ENCODE measurements at regions not wholly inside any gene's neighbourhood (a gene's known extent, or its start where the extent isn't known, plus 50 kb on each side); places are given as distances from the start of the nearest gene placed in this dataset.

- DNase-seq = no peak
- no peaks in the 10 kb centered on the region for H3K27me3 ChIP-seq (ENCODE audit: control insufficient read depth, insufficient read depth, low read length)
- no peak overlapping the region for H3K4me3 ChIP-seq (ENCODE audit: insufficient read depth, low read depth, low read length)
- H3K36me3 ChIP-seq (replicated peaks; ENCODE audit: control insufficient read depth, insufficient read depth, low read length) = no peaks in the 10 kb centered on the region
These were observed 724.3 kb upstream of the CXADR start for GRCh38 chr21:16788584-16788983.

- Histone ChIP-seq H3K27me3 (ENCODE audit: control insufficient read depth, insufficient read depth, low read length) (no peaks in the 10 kb centered on the region), H3K36me3 (replicated peaks; ENCODE audit: control insufficient read depth, insufficient read depth, low read length) (no peaks in the 10 kb centered on the region), H3K4me3 (ENCODE audit: insufficient read depth, low read depth, low read length) (no peak overlapping the region)
- DNase-seq = no peak
These were observed 723.2 kb upstream of the CXADR start for GRCh38 chr21:16789636-16790035.

- no peak overlapping the region for H3K4me3 ChIP-seq (ENCODE audit: insufficient read depth, low read depth, low read length)
- H3K27me3 ChIP-seq (ENCODE audit: control insufficient read depth, insufficient read depth, low read length) = no peaks in the 10 kb centered on the region
- DNase-seq = no peak
- no peaks in the 10 kb centered on the region for H3K36me3 ChIP-seq (replicated peaks; ENCODE audit: control insufficient read depth, insufficient read depth, low read length)
These were observed 720.7 kb upstream of the CXADR start for GRCh38 chr21:16792101-16792500.

- Histone ChIP-seq H3K27me3 (ENCODE audit: control insufficient read depth, insufficient read depth, low read length) (no peaks in the 10 kb centered on the region), H3K36me3 (replicated peaks; ENCODE audit: control insufficient read depth, insufficient read depth, low read length) (no peaks in the 10 kb centered on the region), H3K4me3 (ENCODE audit: insufficient read depth, low read depth, low read length) (no peak overlapping the region)
- no peak for DNase-seq
These were observed 717.9 kb upstream of the CXADR start for GRCh38 chr21:16794950-16795349.

- no peak for DNase-seq
- Histone ChIP-seq H3K4me3 (ENCODE audit: insufficient read depth, low read depth, low read length) (no peak overlapping the region), H3K27me3 (ENCODE audit: control insufficient read depth, insufficient read depth, low read length) (no peaks in the 10 kb centered on the region), H3K36me3 (replicated peaks; ENCODE audit: control insufficient read depth, insufficient read depth, low read length) (no peaks in the 10 kb centered on the region)
These were observed 716.1 kb upstream of the CXADR start for GRCh38 chr21:16796776-16797175.

GRCh38 chr21:16797540-16797939 is 715.3 kb upstream of the CXADR start:
- no peaks in the 10 kb centered on the region for H3K27me3 ChIP-seq (ENCODE audit: control insufficient read depth, insufficient read depth, low read length)
- no peaks in the 10 kb centered on the region for H3K36me3 ChIP-seq (replicated peaks; ENCODE audit: control insufficient read depth, insufficient read depth, low read length)
- no peak for DNase-seq
- no peak overlapping the region for H3K4me3 ChIP-seq (ENCODE audit: insufficient read depth, low read depth, low read length)

GRCh38 chr21:16797966-16798365 is 714.9 kb upstream of the CXADR start:
- Histone ChIP-seq H3K36me3 (replicated peaks; ENCODE audit: control insufficient read depth, insufficient read depth, low read length) (no peaks in the 10 kb centered on the region), H3K4me3 (ENCODE audit: insufficient read depth, low read depth, low read length) (no peak overlapping the region), H3K27me3 (ENCODE audit: control insufficient read depth, insufficient read depth, low read length) (no peaks in the 10 kb centered on the region)
- DNase-seq = no peak

- Histone ChIP-seq H3K4me3 (ENCODE audit: insufficient read depth, low read depth, low read length) (no peak overlapping the region), H3K27me3 (ENCODE audit: control insufficient read depth, insufficient read depth, low read length) (no peaks in the 10 kb centered on the region), H3K36me3 (replicated peaks; ENCODE audit: control insufficient read depth, insufficient read depth, low read length) (no peaks in the 10 kb centered on the region)
- no peak for DNase-seq
These were observed 712.1 kb upstream of the CXADR start for GRCh38 chr21:16800536-16801275.

GRCh38 chr21:16811011-16811410 is 701.8 kb upstream of the CXADR start:
- no peak for DNase-seq
- H3K4me3 ChIP-seq (ENCODE audit: insufficient read depth, low read depth, low read length) = no peak overlapping the region
- no peaks in the 10 kb centered on the region for H3K36me3 ChIP-seq (replicated peaks; ENCODE audit: control insufficient read depth, insufficient read depth, low read length)
- H3K27me3 ChIP-seq (ENCODE audit: control insufficient read depth, insufficient read depth, low read length) = no peaks in the 10 kb centered on the region

- H3K27me3 ChIP-seq (ENCODE audit: control insufficient read depth, insufficient read depth, low read length) = no peaks in the 10 kb centered on the region
- H3K4me3 ChIP-seq (ENCODE audit: insufficient read depth, low read depth, low read length) = no peak overlapping the region
- DNase-seq = no peak
- no peaks in the 10 kb centered on the region for H3K36me3 ChIP-seq (replicated peaks; ENCODE audit: control insufficient read depth, insufficient read depth, low read length)
These were observed 700.9 kb upstream of the CXADR start for GRCh38 chr21:16811970-16812369.

GRCh38 chr21:16815243-16815642 is 697.6 kb upstream of the CXADR start:
- Histone ChIP-seq H3K4me3 (ENCODE audit: insufficient read depth, low read depth, low read length) (no peak overlapping the region), H3K36me3 (replicated peaks; ENCODE audit: control insufficient read depth, insufficient read depth, low read length) (no peaks in the 10 kb centered on the region), H3K27me3 (ENCODE audit: control insufficient read depth, insufficient read depth, low read length) (no peaks in the 10 kb centered on the region)
- DNase-seq = peak; percentile 4

- H3K36me3 ChIP-seq (replicated peaks; ENCODE audit: control insufficient read depth, insufficient read depth, low read length) = no peaks in the 10 kb centered on the region
- no peak overlapping the region for H3K4me3 ChIP-seq (ENCODE audit: insufficient read depth, low read depth, low read length)
- no peak for DNase-seq
- no peaks in the 10 kb centered on the region for H3K27me3 ChIP-seq (ENCODE audit: control insufficient read depth, insufficient read depth, low read length)
These were observed 691.3 kb upstream of the CXADR start for GRCh38 chr21:16821588-16821987.

GRCh38 chr21:16829532-16829931 is 683.3 kb upstream of the CXADR start:
- Histone ChIP-seq H3K36me3 (replicated peaks; ENCODE audit: control insufficient read depth, insufficient read depth, low read length) (no peaks in the 10 kb centered on the region), H3K4me3 (ENCODE audit: insufficient read depth, low read depth, low read length) (no peak overlapping the region), H3K27me3 (ENCODE audit: control insufficient read depth, insufficient read depth, low read length) (no peaks in the 10 kb centered on the region)
- DNase-seq = no peak

- H3K4me3 ChIP-seq (ENCODE audit: insufficient read depth, low read depth, low read length) = no peak overlapping the region
- no peaks in the 10 kb centered on the region for H3K36me3 ChIP-seq (replicated peaks; ENCODE audit: control insufficient read depth, insufficient read depth, low read length)
- H3K27me3 ChIP-seq (ENCODE audit: control insufficient read depth, insufficient read depth, low read length) = no peaks in the 10 kb centered on the region
- no peak for DNase-seq
These were observed 680.1 kb upstream of the CXADR start for GRCh38 chr21:16832791-16833190.

GRCh38 chr21:16834791-16835190 is 678.1 kb upstream of the CXADR start:
- H3K36me3 ChIP-seq (replicated peaks; ENCODE audit: control insufficient read depth, insufficient read depth, low read length) = no peaks in the 10 kb centered on the region
- no peaks in the 10 kb centered on the region for H3K27me3 ChIP-seq (ENCODE audit: control insufficient read depth, insufficient read depth, low read length)
- no peak for DNase-seq
- no peak overlapping the region for H3K4me3 ChIP-seq (ENCODE audit: insufficient read depth, low read depth, low read length)

GRCh38 chr21:16837321-16837720 is 675.5 kb upstream of the CXADR start:
- DNase-seq = no peak
- Histone ChIP-seq H3K36me3 (replicated peaks; ENCODE audit: control insufficient read depth, insufficient read depth, low read length) (no peaks in the 10 kb centered on the region), H3K4me3 (ENCODE audit: insufficient read depth, low read depth, low read length) (no peak overlapping the region), H3K27me3 (ENCODE audit: control insufficient read depth, insufficient read depth, low read length) (no peaks in the 10 kb centered on the region)

All from H7 (cell line).